Mesendoderm (in vitro differentiated cells): ENCODE measurements at regions not wholly inside any gene's neighbourhood (a gene's known extent, or its start where the extent isn't known, plus 50 kb on each side); places are given as distances from the start of the nearest gene placed in this dataset.

Experiments used
- DNase-seq: peaks from one replicate; pipeline ENCODE4 v3.0.0; 2013
- H2AK5ac ChIP-seq: 2 replicates; pipeline ENCODE4 v1.6.1; 2013; ENCODE audit warnings: low read length, inconsistent platforms
- H2BK120ac ChIP-seq: 2 replicates; pipeline ENCODE4 v1.6.1; 2013; ENCODE audit warnings: low read depth, mild to moderate bottlenecking, low read length, moderate library complexity, mixed read lengths
- H2BK15ac ChIP-seq: replicated peaks from 2 replicates; pipeline ENCODE4 v1.6.1; 2013; ENCODE audit warnings: low read depth, mild to moderate bottlenecking, moderate library complexity
- H2BK5ac ChIP-seq: 2 replicates; pipeline ENCODE4 v1.6.1; 2013; ENCODE audit warnings: low read length, inconsistent platforms
- H3K18ac ChIP-seq: 2 replicates; pipeline ENCODE4 v1.6.1; 2013; ENCODE audit warnings: mild to moderate bottlenecking, low read length, mixed read lengths
- H3K23ac ChIP-seq: one replicate; pipeline ENCODE4 v1.6.1; 2013; ENCODE audit warnings: low read length
- H3K27ac ChIP-seq: 2 replicates; pipeline ENCODE4 v1.5.1; 2013; ENCODE audit warnings: low read depth, mild to moderate bottlenecking, inconsistent platforms, low read length, moderate library complexity
- H3K27me3 ChIP-seq: 2 replicates; pipeline ENCODE4 v1.6.1; 2013; ENCODE audit warnings: low read length, control low read depth, mild to moderate bottlenecking, inconsistent platforms; ENCODE audit not compliant: insufficient read depth, poor library complexity
- H3K36me3 ChIP-seq: 2 replicates; pipeline ENCODE4 v1.6.1; 2013; ENCODE audit warnings: low read length, inconsistent platforms; ENCODE audit not compliant: control insufficient read depth, insufficient read depth
- H3K4ac ChIP-seq: one replicate; pipeline ENCODE4 v1.6.1; 2013; ENCODE audit warnings: low read depth, mild to moderate bottlenecking, low read length, moderate library complexity
- H3K4me1 ChIP-seq: 2 replicates; pipeline ENCODE4 v1.6.1; 2013; ENCODE audit warnings: low read depth, low read length, inconsistent platforms; ENCODE audit not compliant: control insufficient read depth
- H3K4me2 ChIP-seq: 2 replicates; pipeline ENCODE4 v1.6.1; 2013; ENCODE audit warnings: low read length
- H3K4me3 ChIP-seq: 2 replicates; pipeline ENCODE4 v1.5.1; 2013; ENCODE audit warnings: mild to moderate bottlenecking, low read length
- H3K56ac ChIP-seq: one replicate; pipeline ENCODE4 v1.6.1; 2013; ENCODE audit warnings: low read length
- H3K79me1 ChIP-seq: 2 replicates; pipeline ENCODE4 v1.6.1; 2013; ENCODE audit warnings: low read length, inconsistent platforms
- H3K79me2 ChIP-seq: 2 replicates; pipeline ENCODE4 v1.6.1; 2013; ENCODE audit warnings: mild to moderate bottlenecking, low read length; ENCODE audit not compliant: control insufficient read depth, insufficient read depth
- H3K9ac ChIP-seq: 2 replicates; pipeline ENCODE4 v1.6.1; 2013; ENCODE audit warnings: low read length, inconsistent platforms
- H4K5ac ChIP-seq: one replicate; pipeline ENCODE4 v1.6.1; 2013; ENCODE audit warnings: low read length
- H4K8ac ChIP-seq: one replicate; pipeline ENCODE4 v1.6.1; 2013; ENCODE audit warnings: low read depth, mild to moderate bottlenecking, control low read depth, low read length, moderate library complexity
- WGBS: extraction: QIAGEN DNeasy Blood & Tissue Kit; methylation state at CpG from one replicate; pipeline ENCODE4 v1.1.7; 2013; ENCODE audit warnings: low lambda C conversion rate, missing lambda C conversion rate; ENCODE audit not compliant: insufficient coverage; ENCODE audit errors: extremely low coverage; 5-methylcytosine and 5-hydroxymethylcytosine counted together

- no peak overlapping the region for H3K18ac ChIP-seq
- no peak overlapping the region for H4K5ac ChIP-seq
- H3K4ac ChIP-seq, result no peak overlapping the region
- H2BK120ac ChIP-seq, result no peak overlapping the region
- no peak overlapping the region for H4K8ac ChIP-seq
- H3K4me3 ChIP-seq, result no peak overlapping the region
- no peak for DNase-seq
- no peak overlapping the region for H2BK5ac ChIP-seq
- H3K56ac ChIP-seq, result no peak overlapping the region
- no peaks in the 10 kb centered on the region for H3K27me3 ChIP-seq
- H2AK5ac ChIP-seq, result no peak overlapping the region
- no peak overlapping the region for H3K9ac ChIP-seq
- H3K4me2 ChIP-seq, result no peak overlapping the region
- no peak overlapping the region for H3K27ac ChIP-seq
- H3K36me3 ChIP-seq, result no peaks in the 10 kb centered on the region
- H3K79me2 ChIP-seq, result no peaks in the 10 kb centered on the region
- no CpG with 5 or more reads among the region's 1 CpG for WGBS
- no peaks in the 10 kb centered on the region for H3K4me1 ChIP-seq
- no peak overlapping the region for H3K23ac ChIP-seq
- no peak overlapping the region for H2BK15ac ChIP-seq
- no peaks in the 10 kb centered on the region for H3K79me1 ChIP-seq
Observed at GRCh38 chr14:32263939-32264567, 61.0 kb upstream of the RNU6-8 start.

- Histone ChIP-seq H3K9ac (no peak overlapping the region), H3K4me2 (no peak overlapping the region), H4K5ac (no peak overlapping the region), H3K4me1 (no peaks in the 10 kb centered on the region), H3K36me3 (no peaks in the 10 kb centered on the region), H2BK5ac (no peak overlapping the region), H3K27ac (no peak overlapping the region), H3K56ac (no peak overlapping the region), H3K27me3 (no peaks in the 10 kb centered on the region), H3K18ac (no peak overlapping the region), H2BK120ac (no peak overlapping the region), H3K4me3 (no peak overlapping the region), H3K79me1 (no peaks in the 10 kb centered on the region), H2AK5ac (no peak overlapping the region), H3K4ac (no peak overlapping the region), H2BK15ac (no peak overlapping the region), H4K8ac (no peak overlapping the region), H3K23ac (no peak overlapping the region), H3K79me2 (no peaks in the 10 kb centered on the region)
- no CpG with 5 or more reads among the region's 2 CpGs for WGBS
- no peak for DNase-seq
Observed at GRCh38 chr14:32265584-32265983, 62.5 kb upstream of the RNU6-8 start.

GRCh38 chr14:32277998-32278397, 51.1 kb upstream of the AKAP6 start:
- H4K8ac ChIP-seq, result no peak overlapping the region
- no CpG with 5 or more reads among the region's 3 CpGs for WGBS

More at GRCh38 chr14:32277998-32278397, 51.1 kb upstream of the AKAP6 start:
- no peak overlapping the region for H3K4ac ChIP-seq
- no peak overlapping the region for H3K4me2 ChIP-seq
- H3K79me2 ChIP-seq, result no peaks in the 10 kb centered on the region
- no peak overlapping the region for H3K56ac ChIP-seq
- H2BK120ac ChIP-seq, result no peak overlapping the region
- no peaks in the 10 kb centered on the region for H3K79me1 ChIP-seq
- H2BK5ac ChIP-seq, result no peak overlapping the region
- DNase-seq, result no peak
- no peak overlapping the region for H2BK15ac ChIP-seq
- H3K23ac ChIP-seq, result no peak overlapping the region
- H3K27me3 ChIP-seq, result no peaks in the 10 kb centered on the region
- no peak overlapping the region for H3K18ac ChIP-seq
- no peak overlapping the region for H4K5ac ChIP-seq
- no peaks in the 10 kb centered on the region for H3K36me3 ChIP-seq
- no peak overlapping the region for H3K9ac ChIP-seq
- no peak overlapping the region for H3K27ac ChIP-seq
- H2AK5ac ChIP-seq, result no peak overlapping the region
- no peak overlapping the region for H3K4me3 ChIP-seq
- H3K4me1 ChIP-seq, result no peaks in the 10 kb centered on the region
